ENCODE measurements at regions not wholly inside any gene's neighbourhood (a gene's known extent, or its start where the extent isn't known, plus 50 kb on each side); places are given as distances from the start of the nearest gene placed in this dataset.

DNA sequence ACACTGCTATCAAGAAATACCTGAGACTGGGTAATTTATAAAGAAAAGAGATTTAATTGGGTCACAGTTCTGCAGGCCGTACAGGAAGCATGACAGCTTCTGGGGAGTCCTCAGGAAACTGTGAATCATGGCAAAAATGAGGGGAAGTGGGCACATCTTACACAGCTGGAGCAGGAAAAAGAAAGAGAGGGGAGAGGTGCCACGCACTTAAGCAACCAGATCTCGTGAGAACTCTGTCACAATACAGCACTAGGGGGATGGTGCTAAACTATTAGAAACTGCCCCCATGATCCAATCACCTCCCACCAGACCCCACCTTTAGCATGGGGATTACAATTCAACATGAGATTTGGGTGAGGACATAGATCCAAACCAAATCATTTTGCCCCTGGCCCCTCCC lies 105.5 kb upstream of the CPLX2 start:
- DNase-seq: no peak

DNA sequence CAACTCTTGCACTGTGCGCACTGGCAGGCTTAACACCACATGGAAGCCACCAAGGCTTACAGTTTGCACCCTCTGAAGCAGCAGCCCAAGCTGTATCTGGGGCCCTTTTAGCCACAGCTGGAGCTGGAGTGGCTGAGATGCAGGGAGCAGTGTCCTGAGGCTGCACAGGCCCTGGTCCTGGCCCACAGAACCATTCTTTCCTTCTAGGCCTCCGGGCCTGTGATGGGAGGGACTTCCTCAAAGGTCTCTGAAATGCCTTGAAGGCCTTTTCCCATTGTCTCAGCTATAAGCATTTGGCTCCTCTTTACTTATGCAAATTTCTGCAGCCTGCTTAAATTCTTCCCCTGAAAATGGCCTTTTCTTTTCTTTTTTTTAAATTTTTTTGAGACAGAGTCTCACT lies 104.4 kb upstream of the CPLX2 start:
- DNase-seq: no peak

DNA sequence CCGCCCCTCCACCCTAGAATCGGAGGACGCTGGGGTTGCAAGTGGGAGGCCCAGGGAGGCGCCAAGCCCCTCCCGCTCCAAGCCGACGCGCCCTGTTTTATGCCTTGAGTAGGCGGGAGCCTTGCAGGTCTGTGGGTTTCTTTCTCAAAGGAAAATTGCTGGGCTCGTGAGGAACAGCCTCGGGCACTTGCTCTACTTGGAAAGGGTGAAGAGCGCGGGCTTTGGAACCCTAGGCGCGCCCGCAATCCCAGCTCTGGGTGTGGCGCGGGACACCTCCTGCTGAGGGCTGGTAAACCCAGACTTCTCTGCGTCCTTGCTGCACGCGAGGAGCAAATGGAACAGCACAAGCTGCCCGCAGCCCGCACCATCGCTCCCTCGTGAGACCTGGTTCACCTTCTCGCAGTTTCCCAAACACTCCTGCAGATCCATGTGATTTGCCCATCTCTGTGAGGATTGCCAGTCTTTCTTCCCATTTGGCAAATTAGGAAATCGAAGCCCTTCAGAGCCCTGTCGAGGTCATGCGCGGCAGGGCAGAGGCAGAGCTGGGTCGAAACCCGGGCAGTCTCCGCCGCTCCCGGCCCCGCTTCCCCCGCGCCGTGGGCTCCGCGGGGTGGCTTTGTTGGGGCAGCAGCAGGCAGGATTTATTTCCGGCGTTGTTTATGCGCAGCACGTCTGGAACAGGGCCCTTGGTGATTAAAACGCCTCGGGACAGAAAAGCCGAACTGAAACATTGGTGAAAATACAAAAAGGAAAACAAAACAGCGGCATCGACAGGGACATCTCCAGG lies 98.4 kb upstream of the CPLX2 start:
- no peak for DNase-seq

- no peak for DNase-seq
Measured at GRCh38 chr5:175773534-175774070, 97.8 kb upstream of the CPLX2 start.

DNA sequence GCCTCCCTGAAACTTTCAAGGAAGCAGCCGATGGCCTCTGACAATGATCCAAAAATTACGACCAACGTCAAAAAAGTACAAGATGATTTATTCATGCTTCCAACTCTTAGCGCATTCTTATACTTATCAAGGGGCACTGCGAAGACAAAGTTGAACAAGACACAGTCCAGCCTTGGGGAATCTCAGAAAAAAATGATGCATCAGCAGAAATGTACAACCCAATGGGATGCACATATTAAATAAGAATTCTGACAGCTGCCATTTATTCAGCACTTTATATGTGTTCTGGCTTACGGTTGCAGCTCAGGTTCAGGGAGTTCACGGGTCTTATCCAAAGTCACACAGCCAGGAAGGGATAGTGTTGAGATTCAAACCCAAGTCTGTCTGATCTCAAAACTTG lies 96.0 kb upstream of the CPLX2 start:
- no peak for DNase-seq

GRCh38 chr5:175778951-175779503 lies 92.4 kb upstream of the CPLX2 start:
- DNase-seq: no peak

- DNase-seq: no peak
Measured at GRCh38 chr5:175783739-175784138, 87.6 kb upstream of the CPLX2 start.

DNA sequence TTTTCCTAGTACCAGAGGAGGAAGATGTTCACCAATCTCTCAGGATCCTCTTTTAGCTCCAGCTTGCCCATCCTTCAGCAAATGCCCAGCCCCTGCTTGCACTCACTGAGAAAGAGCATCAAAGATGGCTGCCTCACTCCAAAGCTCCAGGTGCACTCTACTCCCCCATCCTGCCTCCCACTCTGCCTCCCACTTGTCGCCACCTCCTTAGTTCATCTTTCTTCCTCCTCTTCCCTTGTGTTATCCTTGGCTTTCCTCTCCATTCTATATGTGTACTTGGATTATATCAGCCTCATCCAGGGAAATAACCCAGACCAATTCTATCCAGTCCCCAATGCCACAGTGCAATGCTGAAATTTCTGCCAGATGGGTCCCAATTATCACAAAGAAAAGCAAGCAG lies 87.1 kb upstream of the CPLX2 start:
- DNase-seq: no peak

- no peak for DNase-seq
Measured at GRCh38 chr5:175785681-175786080, 85.7 kb upstream of the CPLX2 start.

GRCh38 chr5:175788155-175788787 lies 83.1 kb upstream of the CPLX2 start:
- DNase-seq: no peak

GRCh38 chr5:175789670-175790069 lies 81.7 kb upstream of the CPLX2 start:
- no peak for DNase-seq

- DNase-seq: no peak
Measured at GRCh38 chr5:175790796-175791195, 80.6 kb upstream of the CPLX2 start.

- no peak for DNase-seq
Measured at GRCh38 chr5:175795959-175796358, 75.4 kb upstream of the CPLX2 start.

GRCh38 chr5:175796536-175797499 lies 74.6 kb upstream of the CPLX2 start:
- DNase-seq: peak; percentile 75

GRCh38 chr5:175797521-175798038 lies 73.8 kb upstream of the CPLX2 start:
- DNase-seq: no peak

DNA sequence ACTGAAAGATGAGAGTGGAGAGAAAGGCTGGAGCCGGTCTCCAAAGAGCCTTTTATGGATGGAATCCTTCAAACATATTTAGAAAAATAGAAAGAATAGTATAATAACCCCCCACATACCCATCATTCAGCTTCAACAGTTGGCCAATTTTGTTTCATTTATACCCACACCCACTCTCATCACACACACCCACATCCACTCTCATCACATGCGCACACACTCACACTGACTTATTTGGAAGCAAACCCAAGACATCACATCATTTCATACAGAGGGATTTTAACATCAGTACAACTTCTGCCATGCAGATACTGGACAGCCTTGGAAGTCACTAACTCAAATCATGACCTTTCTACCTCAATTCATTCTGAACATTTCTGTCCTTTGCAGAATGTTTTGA lies 72.8 kb upstream of the CPLX2 start:
- no peak for DNase-seq

- DNase-seq: no peak
Measured at GRCh38 chr5:175800656-175801081, 70.7 kb upstream of the CPLX2 start.

- no peak for DNase-seq
Measured at GRCh38 chr5:175802361-175802760, 69.0 kb upstream of the CPLX2 start.

DNA sequence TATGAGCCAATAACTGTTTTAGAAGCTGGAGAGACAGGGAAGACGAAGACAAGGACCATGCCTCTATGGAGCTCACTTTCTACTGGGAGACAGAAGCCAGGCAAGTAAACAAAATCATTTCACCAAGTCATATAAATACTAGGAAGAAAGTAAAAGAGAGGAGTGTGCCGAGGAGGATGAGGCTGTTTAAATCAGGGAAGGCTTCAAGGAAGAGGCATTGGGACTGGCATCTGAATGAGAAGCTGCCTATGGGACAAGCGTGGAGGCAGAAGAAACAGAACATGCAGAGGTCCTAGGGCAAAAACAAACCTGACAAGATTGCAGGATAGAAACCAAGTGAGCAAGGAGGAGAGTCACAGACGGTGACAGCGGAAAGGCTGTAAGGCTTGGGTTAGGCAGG lies 68.1 kb upstream of the CPLX2 start:
- no peak for DNase-seq

DNA sequence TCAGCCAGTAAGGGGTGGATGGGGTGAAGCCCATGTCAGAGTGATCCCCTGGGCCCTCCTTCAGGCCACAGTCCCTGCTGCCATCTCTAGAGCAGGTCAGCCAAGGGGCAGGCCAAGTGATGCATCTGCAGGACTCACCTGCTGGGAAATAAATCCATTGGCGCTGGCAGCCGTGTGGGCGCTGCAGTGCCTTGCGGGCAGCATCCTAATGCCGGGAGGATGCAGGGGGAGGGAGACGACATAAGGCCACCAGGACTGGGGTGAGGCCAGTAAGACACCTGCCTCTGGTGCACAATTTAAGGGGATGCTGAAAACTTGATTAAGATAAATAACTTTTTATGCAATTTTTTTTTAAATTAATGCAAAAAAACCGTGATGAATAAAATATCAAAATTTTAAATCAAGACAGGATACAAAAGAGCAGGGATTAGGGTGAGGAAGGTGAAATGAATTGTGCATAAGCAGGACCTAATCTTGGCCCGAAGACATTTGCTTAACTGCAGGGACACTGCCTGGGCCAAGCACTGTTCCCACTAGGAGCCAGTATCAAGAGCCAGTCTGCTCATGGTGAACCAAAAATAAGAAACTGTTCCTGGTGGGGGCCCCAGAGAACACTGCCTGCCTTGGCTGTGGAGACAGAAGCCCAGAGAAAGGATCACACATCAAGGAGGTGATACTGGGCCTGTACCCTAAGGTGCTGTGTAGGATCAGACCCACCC lies 67.5 kb upstream of the CPLX2 start:
- no peak for DNase-seq

- DNase-seq: no peak
Measured at GRCh38 chr5:175805256-175806011, 65.9 kb upstream of the CPLX2 start.
